ENCODE measurements at regions not wholly inside any gene's neighbourhood (a gene's known extent, or its start where the extent isn't known, plus 50 kb on each side); places are given as distances from the start of the nearest gene placed in this dataset.

DNA sequence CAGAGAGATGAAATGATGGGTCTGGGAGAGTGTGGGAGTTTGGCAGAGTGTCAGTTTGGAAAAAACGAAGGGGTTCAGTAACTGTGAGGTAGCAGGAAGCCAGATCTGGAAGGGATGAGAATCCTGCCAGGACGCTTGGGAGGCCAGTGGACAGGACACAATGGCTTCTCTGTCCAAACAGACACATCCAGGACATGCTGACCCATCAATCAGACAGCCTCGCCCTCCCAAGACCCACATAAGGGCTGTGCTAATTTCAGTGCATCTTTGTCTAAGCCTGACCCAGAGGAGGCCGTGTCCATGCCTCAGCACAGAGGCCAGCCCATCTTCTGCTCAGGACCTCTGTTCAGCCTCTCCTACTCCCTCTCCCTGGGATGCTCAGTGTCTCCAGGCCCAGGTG, 576.5 kb upstream of the B3GAT1 start:
- TF ChIP-seq, protein P1, sequence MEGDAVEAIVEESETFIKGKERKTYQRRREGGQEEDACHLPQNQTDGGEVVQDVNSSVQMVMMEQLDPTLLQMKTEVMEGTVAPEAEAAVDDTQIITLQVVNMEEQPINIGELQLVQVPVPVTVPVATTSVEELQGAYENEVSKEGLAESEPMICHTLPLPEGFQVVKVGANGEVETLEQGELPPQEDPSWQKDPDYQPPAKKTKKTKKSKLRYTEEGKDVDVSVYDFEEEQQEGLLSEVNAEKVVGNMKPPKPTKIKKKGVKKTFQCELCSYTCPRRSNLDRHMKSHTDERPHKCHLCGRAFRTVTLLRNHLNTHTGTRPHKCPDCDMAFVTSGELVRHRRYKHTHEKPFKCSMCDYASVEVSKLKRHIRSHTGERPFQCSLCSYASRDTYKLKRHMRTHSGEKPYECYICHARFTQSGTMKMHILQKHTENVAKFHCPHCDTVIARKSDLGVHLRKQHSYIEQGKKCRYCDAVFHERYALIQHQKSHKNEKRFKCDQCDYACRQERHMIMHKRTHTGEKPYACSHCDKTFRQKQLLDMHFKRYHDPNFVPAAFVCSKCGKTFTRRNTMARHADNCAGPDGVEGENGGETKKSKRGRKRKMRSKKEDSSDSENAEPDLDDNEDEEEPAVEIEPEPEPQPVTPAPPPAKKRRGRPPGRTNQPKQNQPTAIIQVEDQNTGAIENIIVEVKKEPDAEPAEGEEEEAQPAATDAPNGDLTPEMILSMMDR (IDR thresholded peaks at IDR 0.05) = no peak
- no peak for TF ChIP-seq EP300 (IDR thresholded peaks at IDR 0.05; ENCODE audit: low read depth)
